ENCODE measurements at regions not wholly inside any gene's neighbourhood (a gene's known extent, or its start where the extent isn't known, plus 50 kb on each side); places are given as distances from the start of the nearest gene placed in this dataset.

- no peak overlapping the region for H3K27ac Mint-ChIP-seq
- DNase-seq (ENCODE audit: low spot score, unreplicated experiment) = no peak
- no peaks in the 10 kb centered on the region for H3K27me3 Mint-ChIP-seq
- TF ChIP-seq CTCF (IDR thresholded peaks at IDR 0.05; ENCODE audit: unreplicated experiment) = no peak
- H3K36me3 Mint-ChIP-seq (ENCODE audit: insufficient read depth) = peaks cover 2% of the 10 kb centered on the region
- no peaks in the 10 kb centered on the region for H3K4me1 Mint-ChIP-seq (ENCODE audit: low read depth)
- no peak overlapping the region for H3K4me3 Mint-ChIP-seq (ENCODE audit: low read depth)
- H3K9me3 Mint-ChIP-seq (ENCODE audit: low read depth) = no peaks in the 10 kb centered on the region
These were observed 235.3 kb downstream of the KLF12 start for GRCh38 chr13:73898899-73899298.

GRCh38 chr13:73898276-73898675 lies 235.9 kb downstream of the KLF12 start:
- H3K9me3 Mint-ChIP-seq (ENCODE audit: low read depth) = peaks cover 3% of the 10 kb centered on the region
- H3K36me3 Mint-ChIP-seq (ENCODE audit: insufficient read depth) = peaks cover 2% of the 10 kb centered on the region
- no peak for DNase-seq (ENCODE audit: low spot score, unreplicated experiment)
- H3K27me3 Mint-ChIP-seq = no peaks in the 10 kb centered on the region
- no peak for TF ChIP-seq CTCF (IDR thresholded peaks at IDR 0.05; ENCODE audit: unreplicated experiment)
- H3K4me1 Mint-ChIP-seq (ENCODE audit: low read depth) = no peaks in the 10 kb centered on the region
- H3K27ac Mint-ChIP-seq = no peak overlapping the region
- H3K4me3 Mint-ChIP-seq (ENCODE audit: low read depth) = no peak overlapping the region

GRCh38 chr13:73894995-73895571 lies 239.1 kb downstream of the KLF12 start:
- H3K27me3 Mint-ChIP-seq = no peaks in the 10 kb centered on the region
- no peak overlapping the region for H3K27ac Mint-ChIP-seq
- peaks cover 3% of the 10 kb centered on the region for H3K9me3 Mint-ChIP-seq (ENCODE audit: low read depth)
- peaks cover 4% of the 10 kb centered on the region for H3K4me1 Mint-ChIP-seq (ENCODE audit: low read depth)
- H3K4me3 Mint-ChIP-seq (ENCODE audit: low read depth) = no peak overlapping the region
- no peak for TF ChIP-seq CTCF (IDR thresholded peaks at IDR 0.05; ENCODE audit: unreplicated experiment)
- no peak for DNase-seq (ENCODE audit: low spot score, unreplicated experiment)
- peaks cover 2% of the 10 kb centered on the region for H3K36me3 Mint-ChIP-seq (ENCODE audit: insufficient read depth)

- no peak overlapping the region for H3K27ac Mint-ChIP-seq
- no peak for DNase-seq (ENCODE audit: low spot score, unreplicated experiment)
- H3K9me3 Mint-ChIP-seq (ENCODE audit: low read depth) = peaks cover 3% of the 10 kb centered on the region
- no peak overlapping the region for H3K4me3 Mint-ChIP-seq (ENCODE audit: low read depth)
- H3K4me1 Mint-ChIP-seq (ENCODE audit: low read depth) = peaks cover 4% of the 10 kb centered on the region
- H3K36me3 Mint-ChIP-seq (ENCODE audit: insufficient read depth) = peaks cover 2% of the 10 kb centered on the region
- no peaks in the 10 kb centered on the region for H3K27me3 Mint-ChIP-seq
- TF ChIP-seq CTCF (IDR thresholded peaks at IDR 0.05; ENCODE audit: unreplicated experiment) = no peak
These were observed 240.4 kb downstream of the KLF12 start for GRCh38 chr13:73893833-73894232.

- Mint-ChIP-seq H3K9me3 (ENCODE audit: low read depth) (peaks cover 3% of the 10 kb centered on the region), H3K27me3 (no peaks in the 10 kb centered on the region), H3K4me3 (ENCODE audit: low read depth) (no peak overlapping the region), H3K4me1 (ENCODE audit: low read depth) (peaks cover 4% of the 10 kb centered on the region), H3K36me3 (ENCODE audit: insufficient read depth) (peaks cover 2% of the 10 kb centered on the region), H3K27ac (peak overlapping the region; percentile 1)
- no peak for TF ChIP-seq CTCF (IDR thresholded peaks at IDR 0.05; ENCODE audit: unreplicated experiment)
- DNase-seq (ENCODE audit: low spot score, unreplicated experiment) = no peak
These were observed 242.4 kb downstream of the KLF12 start for GRCh38 chr13:73891805-73892204.

Data from progenitor cell of endocrine pancreas (in vitro differentiated cells).